HG03064 (cell line): ENCODE measurements at regions not wholly inside any gene's neighbourhood (a gene's known extent, or its start where the extent isn't known, plus 50 kb on each side); places are given as distances from the start of the nearest gene placed in this dataset.

Experiments
- ATAC-seq: cut with Tn5 transposase; IDR thresholded peaks from one replicate; pipeline ENCODE4 v1.9.1; 2021; ENCODE audit warnings: low read depth; ENCODE audit not compliant: unreplicated experiment

- no peak for ATAC-seq
Observed at GRCh38 chr5:161235569-161235968, 311.0 kb downstream of the GABRB2 start.

GRCh38 chr5:161233553-161233952 lies 313.0 kb downstream of the GABRB2 start:
- no peak for ATAC-seq

- ATAC-seq = no peak
Observed at GRCh38 chr5:161230221-161230620, 316.3 kb downstream of the GABRB2 start.

GRCh38 chr5:161219816-161220215 lies 326.7 kb downstream of the GABRB2 start:
- no peak for ATAC-seq

GRCh38 chr5:161216877-161217276 lies 329.6 kb downstream of the GABRB2 start:
- ATAC-seq = no peak

GRCh38 chr5:161212123-161212712 lies 334.3 kb downstream of the GABRB2 start:
- ATAC-seq = no peak

GRCh38 chr5:161201558-161201957 lies 345.0 kb downstream of the GABRB2 start:
- ATAC-seq = no peak

GRCh38 chr5:161190778-161191177 lies 338.8 kb upstream of the ATP10B start:
- no peak for ATAC-seq

GRCh38 chr5:161190086-161190485 lies 338.1 kb upstream of the ATP10B start:
- ATAC-seq = no peak

- ATAC-seq = no peak
Observed at GRCh38 chr5:161189452-161189851, 337.4 kb upstream of the ATP10B start.

- ATAC-seq = no peak
Observed at GRCh38 chr5:161183559-161183958, 331.5 kb upstream of the ATP10B start.

- no peak for ATAC-seq
Observed at GRCh38 chr5:161176221-161176620, 324.2 kb upstream of the ATP10B start.

- no peak for ATAC-seq
Observed at GRCh38 chr5:161169776-161170175, 317.8 kb upstream of the ATP10B start.

GRCh38 chr5:161167016-161167767 lies 315.2 kb upstream of the ATP10B start:
- no peak for ATAC-seq

- no peak for ATAC-seq
Observed at GRCh38 chr5:161165998-161166660, 314.1 kb upstream of the ATP10B start.

- no peak for ATAC-seq
Observed at GRCh38 chr5:161157925-161158324, 305.9 kb upstream of the ATP10B start.

- no peak for ATAC-seq
Observed at GRCh38 chr5:161155451-161155850, 303.4 kb upstream of the ATP10B start.

- no peak for ATAC-seq
Observed at GRCh38 chr5:161152415-161152940, 300.5 kb upstream of the ATP10B start.

- no peak for ATAC-seq
Observed at GRCh38 chr5:161150441-161150988, 298.5 kb upstream of the ATP10B start.

- ATAC-seq = no peak
Observed at GRCh38 chr5:161149078-161149477, 297.1 kb upstream of the ATP10B start.

- no peak for ATAC-seq
Observed at GRCh38 chr5:161138751-161139455, 286.9 kb upstream of the ATP10B start.
